HG03354 (cell line): ENCODE measurements at regions not wholly inside any gene's neighbourhood (a gene's known extent, or its start where the extent isn't known, plus 50 kb on each side); places are given as distances from the start of the nearest gene placed in this dataset.

Experiments
- ATAC-seq: cut with Tn5 transposase; IDR thresholded peaks from one replicate; pipeline ENCODE4 v1.9.1; 2021; ENCODE audit warnings: mild to moderate bottlenecking; ENCODE audit not compliant: unreplicated experiment, poor library complexity, severe bottlenecking

- no peak for ATAC-seq
Measured at GRCh38 chr2:108129636-108130035, 110.1 kb upstream of the SULT1C3 start.

GRCh38 chr2:108133457-108133856 is 106.3 kb upstream of the SULT1C3 start:
- ATAC-seq = no peak

GRCh38 chr2:108139521-108139920 is 100.2 kb upstream of the SULT1C3 start:
- ATAC-seq = no peak

- no peak for ATAC-seq
Measured at GRCh38 chr2:108145557-108146326, 94.0 kb upstream of the SULT1C3 start.

GRCh38 chr2:108148555-108148954 is 91.2 kb upstream of the SULT1C3 start:
- no peak for ATAC-seq

GRCh38 chr2:108154366-108155061 is 85.3 kb upstream of the SULT1C3 start:
- no peak for ATAC-seq

- no peak for ATAC-seq
Measured at GRCh38 chr2:108161298-108161697, 78.5 kb upstream of the SULT1C3 start.

GRCh38 chr2:108164318-108164717 is 75.5 kb upstream of the SULT1C3 start:
- ATAC-seq = no peak

GRCh38 chr2:108165729-108166128 is 74.0 kb upstream of the SULT1C3 start:
- ATAC-seq = no peak

- no peak for ATAC-seq
Measured at GRCh38 chr2:108167699-108168098, 72.1 kb upstream of the SULT1C3 start.

GRCh38 chr2:108169982-108170625 is 69.7 kb upstream of the SULT1C3 start:
- no peak for ATAC-seq

GRCh38 chr2:108171657-108172056 is 68.1 kb upstream of the SULT1C3 start:
- ATAC-seq = no peak

GRCh38 chr2:108182489-108182888 is 57.3 kb upstream of the SULT1C3 start:
- ATAC-seq = no peak

GRCh38 chr2:108184419-108184818 is 55.3 kb upstream of the SULT1C3 start:
- peak; percentile 56 for ATAC-seq

- ATAC-seq = no peak
Measured at GRCh38 chr2:108189316-108189715, 50.5 kb upstream of the SULT1C3 start.
